ENCODE measurements at regions not wholly inside any gene's neighbourhood (a gene's known extent, or its start where the extent isn't known, plus 50 kb on each side); places are given as distances from the start of the nearest gene placed in this dataset.

- no peak for DNase-seq
- Histone ChIP-seq H3K9me3 (replicated peaks; ENCODE audit: control insufficient read depth, low read depth, low read length) (no peaks in the 10 kb centered on the region), H3K36me3 (ENCODE audit: control insufficient read depth, insufficient read depth, low read length) (no peaks in the 10 kb centered on the region), H3K27ac (ENCODE audit: low read length) (no peak overlapping the region), H3K27me3 (ENCODE audit: control insufficient read depth, insufficient read depth, low read length) (no peaks in the 10 kb centered on the region), H3K4me3 (ENCODE audit: low read length) (no peak overlapping the region), H3K4me1 (ENCODE audit: control insufficient read depth, insufficient read depth, low read length) (no peaks in the 10 kb centered on the region)
- WGBS (ENCODE audit: insufficient coverage), result no CpG with 5 or more reads among the region's 2 CpGs
These were observed 1654.0 kb upstream of the ZEB2 start for GRCh38 chr2:146173934-146174333.

- Histone ChIP-seq H3K27ac (ENCODE audit: low read length) (no peak overlapping the region), H3K4me3 (ENCODE audit: low read length) (no peak overlapping the region), H3K36me3 (ENCODE audit: control insufficient read depth, insufficient read depth, low read length) (no peaks in the 10 kb centered on the region), H3K9me3 (replicated peaks; ENCODE audit: control insufficient read depth, low read depth, low read length) (no peaks in the 10 kb centered on the region), H3K27me3 (ENCODE audit: control insufficient read depth, insufficient read depth, low read length) (no peaks in the 10 kb centered on the region), H3K4me1 (ENCODE audit: control insufficient read depth, insufficient read depth, low read length) (no peaks in the 10 kb centered on the region)
- no CpG with 5 or more reads among the region's 3 CpGs for WGBS (ENCODE audit: insufficient coverage)
- DNase-seq, result no peak
These were observed 1641.5 kb upstream of the ZEB2 start for GRCh38 chr2:146161256-146161882.

- Histone ChIP-seq H3K27me3 (ENCODE audit: control insufficient read depth, insufficient read depth, low read length) (no peaks in the 10 kb centered on the region), H3K4me1 (ENCODE audit: control insufficient read depth, insufficient read depth, low read length) (no peaks in the 10 kb centered on the region), H3K36me3 (ENCODE audit: control insufficient read depth, insufficient read depth, low read length) (no peaks in the 10 kb centered on the region), H3K9me3 (replicated peaks; ENCODE audit: control insufficient read depth, low read depth, low read length) (no peaks in the 10 kb centered on the region), H3K27ac (ENCODE audit: low read length) (no peak overlapping the region), H3K4me3 (ENCODE audit: low read length) (no peak overlapping the region)
- no CpG with 5 or more reads among the region's 3 CpGs for WGBS (ENCODE audit: insufficient coverage)
- DNase-seq, result no peak
These were observed 1638.3 kb upstream of the ZEB2 start for GRCh38 chr2:146158072-146158674.

GRCh38 chr2:146147448-146148012 is 1627.6 kb upstream of the ZEB2 start:
- Histone ChIP-seq H3K9me3 (replicated peaks; ENCODE audit: control insufficient read depth, low read depth, low read length) (no peaks in the 10 kb centered on the region), H3K27ac (ENCODE audit: low read length) (no peak overlapping the region), H3K27me3 (ENCODE audit: control insufficient read depth, insufficient read depth, low read length) (no peaks in the 10 kb centered on the region), H3K4me3 (ENCODE audit: low read length) (no peak overlapping the region), H3K36me3 (ENCODE audit: control insufficient read depth, insufficient read depth, low read length) (no peaks in the 10 kb centered on the region), H3K4me1 (ENCODE audit: control insufficient read depth, insufficient read depth, low read length) (no peaks in the 10 kb centered on the region)
- no peak for DNase-seq
- no CpG with 5 or more reads among the region's 2 CpGs for WGBS (ENCODE audit: insufficient coverage)

GRCh38 chr2:146143971-146144370 is 1624.1 kb upstream of the ZEB2 start:
- Histone ChIP-seq H3K4me1 (ENCODE audit: control insufficient read depth, insufficient read depth, low read length) (no peaks in the 10 kb centered on the region), H3K27ac (ENCODE audit: low read length) (no peak overlapping the region), H3K36me3 (ENCODE audit: control insufficient read depth, insufficient read depth, low read length) (no peaks in the 10 kb centered on the region), H3K27me3 (ENCODE audit: control insufficient read depth, insufficient read depth, low read length) (no peaks in the 10 kb centered on the region), H3K9me3 (replicated peaks; ENCODE audit: control insufficient read depth, low read depth, low read length) (no peaks in the 10 kb centered on the region), H3K4me3 (ENCODE audit: low read length) (no peak overlapping the region)
- no peak for DNase-seq
- WGBS (ENCODE audit: insufficient coverage), result 100% methylated on average over 1 of the region's 1 CpG

- Histone ChIP-seq H3K27me3 (ENCODE audit: control insufficient read depth, insufficient read depth, low read length) (no peaks in the 10 kb centered on the region), H3K9me3 (replicated peaks; ENCODE audit: control insufficient read depth, low read depth, low read length) (no peaks in the 10 kb centered on the region), H3K4me3 (ENCODE audit: low read length) (no peak overlapping the region), H3K27ac (ENCODE audit: low read length) (no peak overlapping the region), H3K36me3 (ENCODE audit: control insufficient read depth, insufficient read depth, low read length) (no peaks in the 10 kb centered on the region), H3K4me1 (ENCODE audit: control insufficient read depth, insufficient read depth, low read length) (no peaks in the 10 kb centered on the region)
- DNase-seq, result no peak
- no CpG with 5 or more reads among the region's 3 CpGs for WGBS (ENCODE audit: insufficient coverage)
These were observed 1618.9 kb upstream of the ZEB2 start for GRCh38 chr2:146138820-146139219.

GRCh38 chr2:146135245-146135644 is 1615.3 kb upstream of the ZEB2 start:
- Histone ChIP-seq H3K9me3 (replicated peaks; ENCODE audit: control insufficient read depth, low read depth, low read length) (no peaks in the 10 kb centered on the region), H3K36me3 (ENCODE audit: control insufficient read depth, insufficient read depth, low read length) (no peaks in the 10 kb centered on the region), H3K4me1 (ENCODE audit: control insufficient read depth, insufficient read depth, low read length) (peaks cover 3% of the 10 kb centered on the region), H3K4me3 (ENCODE audit: low read length) (no peak overlapping the region), H3K27me3 (ENCODE audit: control insufficient read depth, insufficient read depth, low read length) (no peaks in the 10 kb centered on the region), H3K27ac (ENCODE audit: low read length) (no peak overlapping the region)
- no CpG with 5 or more reads among the region's 1 CpG for WGBS (ENCODE audit: insufficient coverage)
- DNase-seq, result no peak

- Histone ChIP-seq H3K27me3 (ENCODE audit: control insufficient read depth, insufficient read depth, low read length) (no peaks in the 10 kb centered on the region), H3K4me3 (ENCODE audit: low read length) (no peak overlapping the region), H3K36me3 (ENCODE audit: control insufficient read depth, insufficient read depth, low read length) (no peaks in the 10 kb centered on the region), H3K4me1 (ENCODE audit: control insufficient read depth, insufficient read depth, low read length) (peaks cover 4% of the 10 kb centered on the region), H3K9me3 (replicated peaks; ENCODE audit: control insufficient read depth, low read depth, low read length) (no peaks in the 10 kb centered on the region), H3K27ac (ENCODE audit: low read length) (no peak overlapping the region)
- no peak for DNase-seq
- WGBS (ENCODE audit: insufficient coverage), result no CpG with 5 or more reads among the region's 1 CpG
These were observed 1611.9 kb upstream of the ZEB2 start for GRCh38 chr2:146131785-146132184.

- H3K9me3 ChIP-seq (replicated peaks; ENCODE audit: control insufficient read depth, low read depth, low read length), result no peaks in the 10 kb centered on the region
- no peak overlapping the region for H3K27ac ChIP-seq (ENCODE audit: low read length)
- no peak overlapping the region for H3K4me3 ChIP-seq (ENCODE audit: low read length)
- WGBS (ENCODE audit: insufficient coverage), result 50% methylated on average over 2 of the region's 2 CpGs
- peaks cover 4% of the 10 kb centered on the region for H3K4me1 ChIP-seq (ENCODE audit: control insufficient read depth, insufficient read depth, low read length)
- no peaks in the 10 kb centered on the region for H3K36me3 ChIP-seq (ENCODE audit: control insufficient read depth, insufficient read depth, low read length)
- H3K27me3 ChIP-seq (ENCODE audit: control insufficient read depth, insufficient read depth, low read length), result no peaks in the 10 kb centered on the region
- no peak for DNase-seq
These were observed 1611.1 kb upstream of the ZEB2 start for GRCh38 chr2:146131048-146131447.

- no peak overlapping the region for H3K27ac ChIP-seq (ENCODE audit: low read length)
- no CpG with 5 or more reads among the region's 4 CpGs for WGBS (ENCODE audit: insufficient coverage)
- H3K4me3 ChIP-seq (ENCODE audit: low read length), result no peak overlapping the region
- no peak for DNase-seq
- no peaks in the 10 kb centered on the region for H3K9me3 ChIP-seq (replicated peaks; ENCODE audit: control insufficient read depth, low read depth, low read length)
- no peaks in the 10 kb centered on the region for H3K27me3 ChIP-seq (ENCODE audit: control insufficient read depth, insufficient read depth, low read length)
- peaks cover 4% of the 10 kb centered on the region for H3K4me1 ChIP-seq (ENCODE audit: control insufficient read depth, insufficient read depth, low read length)
- H3K36me3 ChIP-seq (ENCODE audit: control insufficient read depth, insufficient read depth, low read length), result no peaks in the 10 kb centered on the region
These were observed 1610.4 kb upstream of the ZEB2 start for GRCh38 chr2:146130290-146130689.

Measured in muscle of leg (tissue), 3 donors.